KG1 (cell line): ENCODE measurements at regions not wholly inside any gene's neighbourhood (a gene's known extent, or its start where the extent isn't known, plus 50 kb on each side); places are given as distances from the start of the nearest gene placed in this dataset.

Experiments used
- DNase-seq: peaks from one replicate; lab custom pipeline; 2025; lab: John Stamatoyannopoulos, UW

- no peak for DNase-seq
Observed at GRCh38 chr9:126095546-126096190, 231.0 kb upstream of the MVB12B start.

DNA sequence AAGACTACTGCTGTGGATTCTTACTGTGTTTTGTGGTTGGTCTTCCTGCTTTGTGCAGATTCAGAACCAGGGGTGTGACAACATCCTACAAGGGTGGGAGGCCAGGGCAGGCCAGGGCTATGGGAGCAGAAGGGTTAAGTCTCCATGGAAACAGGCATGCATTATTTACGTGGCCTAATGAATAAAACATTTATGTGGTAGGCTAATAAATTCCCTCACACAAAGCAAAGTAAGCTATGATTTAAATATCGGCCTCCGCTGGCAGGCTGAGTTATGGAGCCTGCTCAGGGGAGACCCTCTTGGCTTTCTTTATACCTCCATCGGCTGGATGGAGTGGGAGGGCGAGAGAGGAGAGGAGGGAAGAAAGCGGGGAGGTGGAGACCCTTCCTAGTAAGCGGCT, 230.3 kb upstream of the MVB12B start:
- DNase-seq = no peak

- DNase-seq = no peak
Observed at GRCh38 chr9:126097679-126098078, 228.9 kb upstream of the MVB12B start.

DNA sequence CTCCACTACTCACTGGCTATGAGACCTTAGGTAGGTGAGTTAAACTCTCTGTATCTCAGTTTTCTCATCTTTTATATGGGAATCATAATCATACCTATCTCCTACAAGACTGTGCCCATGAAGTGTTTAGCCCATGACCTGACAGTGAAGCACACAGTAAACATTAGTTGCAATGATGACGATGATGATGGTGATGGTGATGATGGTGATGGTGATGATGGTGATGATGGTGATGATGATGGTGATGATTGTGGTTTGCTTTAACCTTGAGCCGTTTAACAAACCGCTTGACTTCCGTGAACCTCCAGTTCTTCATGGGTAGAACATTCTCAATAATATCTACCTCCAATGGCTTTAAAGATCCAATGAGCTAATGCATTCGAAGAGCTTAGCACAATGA, 220.2 kb upstream of the MVB12B start:
- no peak for DNase-seq

- DNase-seq = no peak
Observed at GRCh38 chr9:126107693-126108092, 218.9 kb upstream of the MVB12B start.

GRCh38 chr9:126108240-126108639, 218.4 kb upstream of the MVB12B start:
- no peak for DNase-seq

GRCh38 chr9:126109575-126109974, 217.1 kb upstream of the MVB12B start:
- no peak for DNase-seq

GRCh38 chr9:126111556-126111955, 215.1 kb upstream of the MVB12B start:
- no peak for DNase-seq

DNA sequence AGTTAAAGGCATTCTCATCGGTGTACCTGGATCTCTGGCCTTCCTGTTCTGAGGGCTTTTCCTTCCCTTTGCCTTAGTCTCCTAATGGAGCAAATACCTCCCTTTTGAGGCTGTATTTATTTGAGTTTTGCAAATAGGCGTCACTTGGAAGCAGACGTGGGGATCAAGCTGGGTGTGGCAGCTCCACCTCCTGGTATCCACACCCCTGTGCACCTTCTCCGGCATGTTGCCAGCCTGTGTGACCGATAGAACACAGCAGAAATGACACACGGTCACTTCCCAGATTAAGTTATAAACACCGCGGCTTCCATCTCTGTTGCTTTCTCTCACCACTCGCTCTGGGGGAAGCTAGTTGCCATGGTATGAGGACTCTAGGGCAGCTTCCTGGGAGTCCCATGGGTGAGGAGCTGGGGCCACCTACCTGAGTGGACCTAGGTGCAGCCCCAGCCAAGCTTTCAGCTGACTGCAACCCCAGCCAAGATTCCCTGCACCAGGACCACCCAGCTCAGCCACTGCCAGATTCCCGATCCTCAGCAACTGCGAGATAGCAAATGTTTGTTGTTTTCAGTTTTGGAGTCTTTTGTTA, 214.4 kb upstream of the MVB12B start:
- no peak for DNase-seq

DNA sequence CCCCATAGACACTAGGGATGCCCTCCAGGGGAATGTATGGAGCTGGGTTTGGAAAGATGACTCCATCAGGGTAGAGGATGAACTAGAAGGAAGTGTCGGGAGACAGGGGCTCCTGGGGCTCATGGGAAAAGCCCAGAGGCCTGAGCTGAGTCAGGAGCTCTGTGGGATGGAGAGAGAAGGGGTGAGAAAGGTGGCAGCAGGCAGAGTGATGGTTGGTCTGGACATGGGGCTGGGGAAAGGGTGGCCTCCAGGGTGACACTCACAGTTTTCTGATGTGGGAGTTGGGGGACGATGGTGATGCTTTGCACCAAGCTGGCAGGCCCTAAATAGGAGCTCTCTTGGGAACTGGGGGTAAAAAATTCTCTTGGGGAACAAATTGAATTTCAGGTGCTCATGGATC, 213.5 kb upstream of the MVB12B start:
- no peak for DNase-seq

DNA sequence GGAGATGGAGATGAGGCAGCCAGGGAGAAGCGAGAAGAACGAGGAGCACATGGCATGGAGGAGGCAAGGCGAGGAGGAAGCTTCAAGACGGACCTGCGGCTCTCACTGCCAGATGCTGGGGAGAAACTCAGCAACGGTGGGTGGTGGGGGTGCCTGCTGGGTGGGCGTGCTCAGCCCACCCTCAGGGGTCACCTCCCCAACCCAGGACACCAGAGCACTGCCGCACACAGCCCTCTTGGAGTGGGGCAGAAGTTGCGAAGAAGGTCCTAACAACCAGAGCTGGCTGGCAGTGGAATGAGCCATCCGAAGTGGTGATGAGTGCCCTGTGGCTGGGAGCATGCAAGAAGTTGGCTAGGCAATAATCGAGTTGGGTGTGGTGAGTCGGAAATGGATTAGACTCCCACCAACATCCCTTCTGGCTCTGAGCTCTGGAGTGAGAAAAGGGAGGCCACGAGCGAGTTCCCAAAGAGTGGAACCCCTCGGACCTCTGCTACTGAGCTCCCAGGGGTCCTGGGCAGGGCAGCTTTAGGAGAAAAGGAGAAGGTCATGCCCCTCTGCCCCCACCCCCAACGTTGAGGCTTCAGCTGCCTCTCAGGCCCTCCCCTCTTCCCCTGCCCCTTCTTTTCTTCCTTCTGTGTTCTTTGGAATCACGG, 212.7 kb upstream of the MVB12B start:
- DNase-seq = no peak

- no peak for DNase-seq
Observed at GRCh38 chr9:126114409-126114760, 212.2 kb upstream of the MVB12B start.

GRCh38 chr9:126114850-126115460, 211.7 kb upstream of the MVB12B start:
- no peak for DNase-seq

GRCh38 chr9:126116351-126117157, 210.1 kb upstream of the MVB12B start:
- no peak for DNase-seq

GRCh38 chr9:126117158-126117425, 209.5 kb upstream of the MVB12B start:
- no peak for DNase-seq

- DNase-seq = no peak
Observed at GRCh38 chr9:126117631-126118030, 209.0 kb upstream of the MVB12B start.

- DNase-seq = no peak
Observed at GRCh38 chr9:126119731-126120130, 206.9 kb upstream of the MVB12B start.

DNA sequence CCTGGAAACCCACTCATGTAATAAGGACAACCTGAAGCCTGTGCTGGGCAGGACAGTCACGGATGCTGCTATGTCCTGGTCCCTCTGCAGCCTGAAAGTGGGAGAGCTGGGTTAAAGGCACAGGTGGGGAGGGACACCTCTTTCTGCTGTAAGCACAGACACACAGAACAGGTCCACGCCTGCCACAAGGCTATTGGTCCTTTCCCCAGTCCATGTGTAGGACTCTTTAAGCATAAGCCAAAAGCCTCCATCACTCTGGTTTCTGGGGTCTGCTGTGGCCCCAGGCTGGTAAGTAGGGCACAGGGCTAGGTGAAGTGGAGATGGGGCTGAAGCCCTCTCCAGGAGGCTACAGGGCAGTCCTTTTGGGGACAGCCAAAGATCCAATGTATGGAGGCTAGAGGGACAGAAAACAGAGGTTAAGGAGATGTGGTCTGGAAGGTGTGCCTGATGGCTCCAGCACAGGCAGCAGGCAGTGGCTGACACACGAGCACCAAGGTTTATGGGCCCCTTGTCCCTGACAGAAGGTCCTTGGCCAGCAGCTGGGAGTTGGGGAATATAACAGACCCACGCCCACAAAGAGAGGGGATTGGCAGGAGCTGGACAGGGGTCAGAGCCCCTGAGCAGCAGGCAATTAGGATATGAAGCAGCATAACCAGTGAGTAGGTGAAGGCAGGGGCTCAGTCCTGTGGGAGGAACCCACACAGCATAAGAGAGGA, 203.6 kb upstream of the MVB12B start:
- no peak for DNase-seq

- DNase-seq = no peak
Observed at GRCh38 chr9:126123927-126124326, 202.7 kb upstream of the MVB12B start.

- no peak for DNase-seq
Observed at GRCh38 chr9:126125177-126125576, 201.5 kb upstream of the MVB12B start.

DNA sequence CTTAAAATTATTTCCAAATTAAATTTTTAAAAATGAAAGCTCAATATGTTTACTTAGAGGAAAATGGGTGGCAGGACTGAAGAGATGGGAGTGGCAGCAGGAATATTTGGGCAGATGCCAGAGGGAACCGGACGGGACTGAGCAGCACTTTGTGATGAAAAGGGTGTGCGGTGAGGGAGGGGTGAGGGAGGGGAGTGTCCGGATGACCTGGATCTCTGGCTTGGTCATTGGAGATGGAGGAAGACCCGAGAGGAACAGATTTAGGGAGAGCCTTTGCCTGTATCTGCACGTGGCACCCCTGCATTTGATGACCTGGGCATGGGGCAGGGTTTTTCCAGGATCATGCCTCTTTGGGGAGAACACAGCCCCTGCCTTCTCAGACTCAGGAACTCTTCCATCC, 201.1 kb upstream of the MVB12B start:
- DNase-seq = no peak

GRCh38 chr9:126125992-126126409, 200.6 kb upstream of the MVB12B start:
- no peak for DNase-seq
